PC-3 (cell line): ENCODE measurements at regions not wholly inside any gene's neighbourhood (a gene's known extent, or its start where the extent isn't known, plus 50 kb on each side); places are given as distances from the start of the nearest gene placed in this dataset.

Experiments used
- EZH2phosphoT487 ChIP-seq: fragments of 300-600 bp; sonication (generic); IDR thresholded peaks from 2 replicates; pipeline ENCODE4 v1.6.1; 2018; ENCODE audit warnings: mild to moderate bottlenecking, antibody characterized with exemption, low read length, borderline replicate concordance
- TF ChIP-seq, protein P1 (sequence below): fragments of 300-600 bp; sonication (generic); conservative IDR thresholded peaks from 2 replicates; pipeline ENCODE4 v1.5.1; 2017; ENCODE audit warnings: antibody characterized with exemption, low read depth, mild to moderate bottlenecking, low read length

DNA sequence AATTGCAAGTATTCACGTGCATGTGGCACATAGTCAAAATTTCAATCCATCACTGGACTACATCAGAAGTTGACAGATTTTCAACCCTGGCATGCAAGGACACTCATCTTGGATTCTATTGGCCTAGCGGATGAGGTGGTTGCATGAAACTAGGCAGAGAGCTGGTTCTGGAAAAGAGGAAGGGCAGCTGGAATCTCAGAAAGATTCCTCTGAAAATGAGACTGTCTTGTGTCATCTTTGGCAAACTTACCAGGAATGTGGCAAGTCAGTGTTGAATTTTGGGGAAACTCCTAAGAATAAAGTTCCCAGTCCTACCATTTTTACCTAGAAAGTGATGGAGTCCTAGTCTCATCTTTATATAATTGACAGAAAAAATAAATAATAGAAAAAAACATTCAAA lies 384.3 kb upstream of the NR2F2 start:
- TF ChIP-seq, protein P1, sequence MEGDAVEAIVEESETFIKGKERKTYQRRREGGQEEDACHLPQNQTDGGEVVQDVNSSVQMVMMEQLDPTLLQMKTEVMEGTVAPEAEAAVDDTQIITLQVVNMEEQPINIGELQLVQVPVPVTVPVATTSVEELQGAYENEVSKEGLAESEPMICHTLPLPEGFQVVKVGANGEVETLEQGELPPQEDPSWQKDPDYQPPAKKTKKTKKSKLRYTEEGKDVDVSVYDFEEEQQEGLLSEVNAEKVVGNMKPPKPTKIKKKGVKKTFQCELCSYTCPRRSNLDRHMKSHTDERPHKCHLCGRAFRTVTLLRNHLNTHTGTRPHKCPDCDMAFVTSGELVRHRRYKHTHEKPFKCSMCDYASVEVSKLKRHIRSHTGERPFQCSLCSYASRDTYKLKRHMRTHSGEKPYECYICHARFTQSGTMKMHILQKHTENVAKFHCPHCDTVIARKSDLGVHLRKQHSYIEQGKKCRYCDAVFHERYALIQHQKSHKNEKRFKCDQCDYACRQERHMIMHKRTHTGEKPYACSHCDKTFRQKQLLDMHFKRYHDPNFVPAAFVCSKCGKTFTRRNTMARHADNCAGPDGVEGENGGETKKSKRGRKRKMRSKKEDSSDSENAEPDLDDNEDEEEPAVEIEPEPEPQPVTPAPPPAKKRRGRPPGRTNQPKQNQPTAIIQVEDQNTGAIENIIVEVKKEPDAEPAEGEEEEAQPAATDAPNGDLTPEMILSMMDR: no peak
- no peak for TF ChIP-seq EZH2phosphoT487
